HCT116 (cell line): ENCODE measurements at regions not wholly inside any gene's neighbourhood (a gene's known extent, or its start where the extent isn't known, plus 50 kb on each side); places are given as distances from the start of the nearest gene placed in this dataset.

Experiments
- ATAC-seq: fragments of 200-7000 bp; cut with Tn5 transposase; 2 replicates; pipeline ENCODE4 v1.9.1; 2020; ENCODE audit warnings: mild to moderate bottlenecking, moderate library complexity
- BruUV-seq: library from RNA; stranded (reverse); fragments of 400-500 nt; replicated peaks from 2 replicates; lab custom pipeline; 2021; lab: Mats Ljungman, UMichigan
- CTCF ChIA-PET: fragments of 300-600 bp; sonication (Branson Sonifier 250); formaldehyde crosslinking; loops from one replicate; lab custom pipeline; 2021; ENCODE audit warnings: antibody characterized with exemption; lab: Charles Lee
- POLR2A ChIA-PET: fragments of 300-600, 350-600 bp; sonication (Branson Sonifier 250); formaldehyde crosslinking; loops from one replicate; lab custom pipeline; 2021; ENCODE audit warnings: antibody characterized with exemption; lab: Charles Lee
- RAD21 ChIA-PET, 2 experiments: fragments of 300-600 bp; sonication (Branson Sonifier 250); formaldehyde crosslinking; loops; one replicate each; lab custom pipeline; 2023; ENCODE audit warnings: low total read pairs in 2 of 2; ENCODE audit not compliant: uncharacterized antibody in 2 of 2, unreplicated experiment in 2 of 2, low non-redundant PET in 1 of 2; lab: Charles Lee
- DNase-seq: peaks from one replicate; pipeline ENCODE4 v3.0.0-alpha.2; 2010; ENCODE audit warnings: low read depth, low spot score
- H2AFZ ChIP-seq: fragments of 200-600 bp; shearing (Covaris generic), sonication (generic); 2 replicates; pipeline ENCODE4 v1.6.1; 2017; ENCODE audit warnings: low read depth, mixed run types, mixed read lengths, antibody characterized with exemption, low read length; ENCODE audit not compliant: poor library complexity, severe bottlenecking
- H3K27ac ChIP-seq: 2 replicates; pipeline ENCODE4 v1.5.1; 2012; ENCODE audit warnings: low read depth, low read length
- H3K27me3 ChIP-seq: fragments of 200-600 bp; sonication (generic); 2 replicates; pipeline ENCODE4 v1.6.1; 2016; ENCODE audit warnings: mixed run types, low read length, mixed read lengths; ENCODE audit not compliant: insufficient read depth
- H3K36me3 ChIP-seq, 2 experiments: fragments of 200-500 bp in 1 of 2; fragments of 200-600 bp in 1 of 2; sonication (Bioruptor generic) in 1 of 2; sonication (generic) in 1 of 2; 2 replicates each; pipeline versions ENCODE4 v1.5.1 to v1.6.1; 2014 to 2016; ENCODE audit warnings: low read length in 2 of 2, inconsistent platforms in 1 of 2, mixed read lengths in 1 of 2, mixed run types in 1 of 2; ENCODE audit not compliant: insufficient read depth in 2 of 2, control insufficient read depth in 1 of 2
- H3K4me1 ChIP-seq, 2 experiments: fragments of 200-600 bp in 1 of 2; sonication (generic) in 1 of 2; 2 replicates each; pipeline versions ENCODE4 v1.5.1 to v1.6.1; 2012 to 2017; ENCODE audit warnings: low read length in 2 of 2, inconsistent platforms in 1 of 2, mild to moderate bottlenecking in 1 of 2, mixed read lengths in 1 of 2, mixed run types in 1 of 2, moderate library complexity in 1 of 2; ENCODE audit not compliant: insufficient read depth in 2 of 2, control insufficient read depth in 1 of 2
- H3K4me2 ChIP-seq: fragments of 200-600 bp; sonication (generic); 2 replicates; pipeline ENCODE4 v1.6.1; 2017; ENCODE audit warnings: mixed run types, low read length, mixed read lengths
- H3K4me3 ChIP-seq, 2 experiments: fragments of 200-600 bp in 1 of 2; sonication (generic) in 1 of 2; replicated peaks in 1 of 2; 2 replicates each; pipeline ENCODE4 v1.5.1; 2011 to 2016; ENCODE audit warnings: low read length in 2 of 2, control low read depth in 1 of 2, low read depth in 1 of 2, mild to moderate bottlenecking in 1 of 2, mixed read lengths in 1 of 2, mixed run types in 1 of 2
- H3K79me2 ChIP-seq: fragments of 200-600 bp; sonication (generic); 2 replicates; pipeline ENCODE4 v1.6.1; 2017; ENCODE audit warnings: mild to moderate bottlenecking, mixed run types, low read length, moderate library complexity, mixed read lengths; ENCODE audit not compliant: insufficient read depth
- H3K9ac ChIP-seq: fragments of 200-600 bp; sonication (generic); 2 replicates; pipeline ENCODE4 v1.6.1; 2016; ENCODE audit warnings: low read length, mixed read lengths
- H3K9me2 ChIP-seq: fragments of 200-600 bp; sonication (generic), shearing (Covaris generic); 2 replicates; pipeline ENCODE4 v1.6.1; 2017; ENCODE audit warnings: mixed run types, mild to moderate bottlenecking, moderate library complexity; ENCODE audit not compliant: insufficient read depth
- H3K9me3 ChIP-seq, 2 experiments: fragments of 200-500 bp in 1 of 2; fragments of 200-600 bp in 1 of 2; sonication (Bioruptor generic) in 1 of 2; sonication (generic) in 1 of 2; 2 replicates each; pipeline ENCODE4 v1.6.1; 2014 to 2017; ENCODE audit warnings: low read length in 2 of 2, mixed read lengths in 2 of 2, inconsistent platforms in 1 of 2, low read depth in 1 of 2, mild to moderate bottlenecking in 1 of 2, mixed run types in 1 of 2, moderate library complexity in 1 of 2; ENCODE audit not compliant: control insufficient read depth in 1 of 2, insufficient read depth in 1 of 2
- H4K20me1 ChIP-seq: fragments of 200-600 bp; sonication (generic), shearing (Covaris generic); 2 replicates; pipeline ENCODE4 v1.6.1; 2017; ENCODE audit warnings: mixed run types, mild to moderate bottlenecking, moderate library complexity; ENCODE audit not compliant: insufficient read depth
- CBX3 ChIP-seq: IDR thresholded peaks from 2 replicates; pipeline ENCODE4 v1.6.1; 2012; ENCODE audit warnings: low read depth
- CEBPB ChIP-seq: IDR thresholded peaks from 2 replicates; pipeline ENCODE4 v1.6.1; 2012; ENCODE audit warnings: low read depth
- CTCF ChIP-seq, 3 experiments: fragments of 200-600 bp in 1 of 3; sonication (generic) in 1 of 3; IDR thresholded peaks in 2 of 3; conservative IDR thresholded peaks in 1 of 3; 2 replicates each; pipeline ENCODE4 v1.5.1; 2012 to 2017; ENCODE audit warnings: low read depth in 2 of 3, low read length in 2 of 3, antibody characterized with exemption in 1 of 3, borderline replicate concordance in 1 of 3, control low read depth in 1 of 3, mild to moderate bottlenecking in 1 of 3, mixed read lengths in 1 of 3, mixed run types in 1 of 3, moderate library complexity in 1 of 3; ENCODE audit not compliant: insufficient read depth in 1 of 3
- ELF1 ChIP-seq: IDR thresholded peaks from 2 replicates; pipeline ENCODE4 v1.6.1; 2012; ENCODE audit warnings: low read depth, borderline replicate concordance
- EZH2 ChIP-seq: fragments of 200-600 bp; sonication (generic); IDR thresholded peaks from 2 replicates; pipeline ENCODE4 v1.6.1; 2017; ENCODE audit warnings: antibody characterized with exemption, mixed run types
- JUND ChIP-seq: IDR thresholded peaks from 2 replicates; pipeline ENCODE4 v1.6.1; 2012
- MAX ChIP-seq: IDR thresholded peaks from 2 replicates; pipeline ENCODE4 v1.6.1; 2012
- POLR2A ChIP-seq: IDR thresholded peaks from 2 replicates; pipeline ENCODE4 v1.7.0; 2011; ENCODE audit warnings: borderline replicate concordance; ENCODE audit not compliant: insufficient read depth, insufficient read length; ENCODE audit errors: extremely low read depth
- POLR2AphosphoS5 ChIP-seq: IDR thresholded peaks from 2 replicates; pipeline ENCODE4 v1.6.1; 2011; ENCODE audit warnings: mild to moderate bottlenecking, low read depth, low read length, moderate library complexity
- RAD21 ChIP-seq: IDR thresholded peaks from 2 replicates; pipeline ENCODE4 v1.6.1; 2012; ENCODE audit warnings: low read depth, mild to moderate bottlenecking
- SIN3A ChIP-seq: IDR thresholded peaks from 2 replicates; pipeline ENCODE4 v1.6.1; 2012; ENCODE audit warnings: low read depth
- SRF ChIP-seq: IDR thresholded peaks from 2 replicates; pipeline ENCODE4 v1.6.1; 2012; ENCODE audit warnings: low read depth
- TCF7L2 ChIP-seq: IDR thresholded peaks from 2 replicates; pipeline ENCODE4 v1.7.0; 2011; ENCODE audit warnings: borderline replicate concordance, inconsistent platforms; ENCODE audit not compliant: insufficient read depth, insufficient read length; ENCODE audit errors: extremely low read depth
- YY1 ChIP-seq: IDR thresholded peaks from 2 replicates; pipeline ENCODE4 v1.6.1; 2011; ENCODE audit warnings: low read length, low read depth, moderate library complexity, mild to moderate bottlenecking; ENCODE audit not compliant: insufficient replicate concordance; ENCODE audit errors: extremely low read depth
- ZFX ChIP-seq: fragments of 450-650 bp; IDR thresholded peaks from 2 replicates; pipeline ENCODE4 v1.6.1; 2017
- intact Hi-C: fragments of 100-400 bp; cut with micrococcal nuclease; formaldehyde crosslinking; loops from 2 replicates; pipeline ENCODE4 v1.10.0; 2022
- TF ChIP-seq, protein P1 (sequence below): IDR thresholded peaks from 2 replicates; pipeline ENCODE4 v1.6.1; 2012; ENCODE audit warnings: low read depth
- TF ChIP-seq, protein P2 (sequence below): IDR thresholded peaks from 2 replicates; pipeline ENCODE4 v1.6.1; 2012
- TF ChIP-seq, protein P3 (sequence below): IDR thresholded peaks from 2 replicates; pipeline ENCODE4 v1.6.1; 2011; ENCODE audit warnings: mild to moderate bottlenecking, low read length, moderate library complexity; ENCODE audit not compliant: insufficient replicate concordance; ENCODE audit errors: extremely low read depth

DNA sequence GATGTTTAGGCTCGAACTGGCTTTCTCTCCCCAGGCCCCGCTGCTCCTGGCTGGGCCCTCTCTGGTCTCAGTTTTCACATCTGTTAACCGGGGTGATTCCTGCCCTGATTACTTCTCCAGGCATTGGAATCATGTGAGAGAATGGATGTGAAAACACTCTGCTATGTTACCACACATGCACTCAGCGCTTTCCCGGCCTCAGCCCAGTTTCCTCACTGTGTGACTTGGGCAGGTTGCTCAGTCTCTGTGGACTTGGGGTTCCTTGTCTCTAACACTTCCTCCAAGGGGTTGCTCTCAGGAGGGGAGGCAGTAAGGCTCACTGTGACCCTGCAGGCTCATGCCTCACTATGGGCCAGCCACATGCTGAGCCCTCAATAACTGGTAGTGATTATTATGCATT lies 230.4 kb upstream of the HS6ST1 start:
- Histone ChIP-seq H3K4me3 (no peak overlapping the region), H3K36me3 (no peaks in the 10 kb centered on the region), H3K27ac (no peak overlapping the region), H3K9ac (no peak overlapping the region), H3K9me3 (no peaks in the 10 kb centered on the region), H3K4me1 (no peaks in the 10 kb centered on the region), H3K79me2 (no peaks in the 10 kb centered on the region), H2AFZ (no peak overlapping the region), H3K4me2 (no peak overlapping the region), H3K9me2 (no peaks in the 10 kb centered on the region)
- DNase-seq, result no peak
- intact Hi-C loops, result no loop called here
- no TSS peak for BruUV-seq
- no peak for ATAC-seq
- POLR2A ChIA-PET, result no interaction called here
- RAD21 ChIA-PET, result no interaction called here
- TF ChIP-seq POLR2AphosphoS5, result no peak
- no peak for TF ChIP-seq EZH2
- TF ChIP-seq CTCF (IDR thresholded peaks at IDR 0.05 in 2 of 3, conservative IDR thresholded peaks at IDR 0.05 in 1 of 3; ENCODE audit: borderline replicate concordance in 1 of 3, insufficient read depth in 1 of 3, low read depth in 2 of 3, low read length in 2 of 3), result no peak
- TF ChIP-seq, protein P1, sequence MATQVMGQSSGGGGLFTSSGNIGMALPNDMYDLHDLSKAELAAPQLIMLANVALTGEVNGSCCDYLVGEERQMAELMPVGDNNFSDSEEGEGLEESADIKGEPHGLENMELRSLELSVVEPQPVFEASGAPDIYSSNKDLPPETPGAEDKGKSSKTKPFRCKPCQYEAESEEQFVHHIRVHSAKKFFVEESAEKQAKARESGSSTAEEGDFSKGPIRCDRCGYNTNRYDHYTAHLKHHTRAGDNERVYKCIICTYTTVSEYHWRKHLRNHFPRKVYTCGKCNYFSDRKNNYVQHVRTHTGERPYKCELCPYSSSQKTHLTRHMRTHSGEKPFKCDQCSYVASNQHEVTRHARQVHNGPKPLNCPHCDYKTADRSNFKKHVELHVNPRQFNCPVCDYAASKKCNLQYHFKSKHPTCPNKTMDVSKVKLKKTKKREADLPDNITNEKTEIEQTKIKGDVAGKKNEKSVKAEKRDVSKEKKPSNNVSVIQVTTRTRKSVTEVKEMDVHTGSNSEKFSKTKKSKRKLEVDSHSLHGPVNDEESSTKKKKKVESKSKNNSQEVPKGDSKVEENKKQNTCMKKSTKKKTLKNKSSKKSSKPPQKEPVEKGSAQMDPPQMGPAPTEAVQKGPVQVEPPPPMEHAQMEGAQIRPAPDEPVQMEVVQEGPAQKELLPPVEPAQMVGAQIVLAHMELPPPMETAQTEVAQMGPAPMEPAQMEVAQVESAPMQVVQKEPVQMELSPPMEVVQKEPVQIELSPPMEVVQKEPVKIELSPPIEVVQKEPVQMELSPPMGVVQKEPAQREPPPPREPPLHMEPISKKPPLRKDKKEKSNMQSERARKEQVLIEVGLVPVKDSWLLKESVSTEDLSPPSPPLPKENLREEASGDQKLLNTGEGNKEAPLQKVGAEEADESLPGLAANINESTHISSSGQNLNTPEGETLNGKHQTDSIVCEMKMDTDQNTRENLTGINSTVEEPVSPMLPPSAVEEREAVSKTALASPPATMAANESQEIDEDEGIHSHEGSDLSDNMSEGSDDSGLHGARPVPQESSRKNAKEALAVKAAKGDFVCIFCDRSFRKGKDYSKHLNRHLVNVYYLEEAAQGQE, result no peak
- no peak for TF ChIP-seq YY1
- TF ChIP-seq JUND, result no peak
- TF ChIP-seq, protein P2, sequence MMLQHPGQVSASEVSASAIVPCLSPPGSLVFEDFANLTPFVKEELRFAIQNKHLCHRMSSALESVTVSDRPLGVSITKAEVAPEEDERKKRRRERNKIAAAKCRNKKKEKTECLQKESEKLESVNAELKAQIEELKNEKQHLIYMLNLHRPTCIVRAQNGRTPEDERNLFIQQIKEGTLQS, result no peak
- TF ChIP-seq SIN3A, result no peak
- no peak for TF ChIP-seq RAD21
- TF ChIP-seq ZFX, result no peak
- no peak for TF ChIP-seq MAX
- no peak for TF ChIP-seq CEBPB
- no peak for TF ChIP-seq ELF1
- no peak for TF ChIP-seq SRF
- no peak for TF ChIP-seq POLR2A
- no peak for TF ChIP-seq CBX3
- TF ChIP-seq, protein P3, sequence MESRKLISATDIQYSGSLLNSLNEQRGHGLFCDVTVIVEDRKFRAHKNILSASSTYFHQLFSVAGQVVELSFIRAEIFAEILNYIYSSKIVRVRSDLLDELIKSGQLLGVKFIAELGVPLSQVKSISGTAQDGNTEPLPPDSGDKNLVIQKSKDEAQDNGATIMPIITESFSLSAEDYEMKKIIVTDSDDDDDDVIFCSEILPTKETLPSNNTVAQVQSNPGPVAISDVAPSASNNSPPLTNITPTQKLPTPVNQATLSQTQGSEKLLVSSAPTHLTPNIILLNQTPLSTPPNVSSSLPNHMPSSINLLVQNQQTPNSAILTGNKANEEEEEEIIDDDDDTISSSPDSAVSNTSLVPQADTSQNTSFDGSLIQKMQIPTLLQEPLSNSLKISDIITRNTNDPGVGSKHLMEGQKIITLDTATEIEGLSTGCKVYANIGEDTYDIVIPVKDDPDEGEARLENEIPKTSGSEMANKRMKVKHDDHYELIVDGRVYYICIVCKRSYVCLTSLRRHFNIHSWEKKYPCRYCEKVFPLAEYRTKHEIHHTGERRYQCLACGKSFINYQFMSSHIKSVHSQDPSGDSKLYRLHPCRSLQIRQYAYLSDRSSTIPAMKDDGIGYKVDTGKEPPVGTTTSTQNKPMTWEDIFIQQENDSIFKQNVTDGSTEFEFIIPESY, result no peak
- TF ChIP-seq TCF7L2, result no peak
- TF ChIP-seq, all 23 proteins: peak for 0
- Histone ChIP-seq H4K20me1 (no peaks in the 10 kb centered on the region), H3K27me3 (no peaks in the 10 kb centered on the region)
- CTCF ChIA-PET, result no interaction called here
